ENCODE measurements at regions not wholly inside any gene's neighbourhood (a gene's known extent, or its start where the extent isn't known, plus 50 kb on each side); places are given as distances from the start of the nearest gene placed in this dataset.

DNA sequence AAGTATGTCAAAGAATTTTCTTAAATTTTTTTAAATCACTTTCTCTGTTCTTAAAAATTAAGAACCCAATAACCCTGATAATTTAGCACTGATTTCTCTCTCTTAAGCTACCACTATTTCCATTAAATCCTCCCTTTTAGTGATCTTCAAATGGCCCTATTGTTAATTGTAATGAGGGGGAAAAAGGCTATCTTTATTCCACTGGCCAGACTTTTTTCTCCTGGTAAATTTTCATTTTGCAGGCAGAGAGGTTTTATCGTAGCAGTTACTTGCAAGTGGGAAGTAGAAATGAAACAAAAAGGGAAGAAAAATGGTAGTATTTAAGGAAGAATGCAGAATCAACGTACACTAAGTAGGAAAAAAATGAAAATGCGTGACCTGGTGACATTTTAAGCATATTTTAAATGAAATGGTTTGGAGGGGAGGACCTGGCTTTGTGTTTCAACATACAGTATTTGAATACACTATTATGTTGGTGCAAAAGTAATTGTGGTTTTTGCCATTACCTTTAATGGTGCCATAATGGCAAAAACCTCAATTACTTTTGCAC, 224.9 kb downstream of the TANC2 start:
- no peak for TF ChIP-seq EZH2 (IDR thresholded peaks at IDR 0.05)
- TF ChIP-seq POLR2AphosphoS5 (IDR thresholded peaks at IDR 0.05; ENCODE audit: borderline replicate concordance, low read depth, low read length) = no peak
